Osteoblast (primary cell): ENCODE measurements at regions not wholly inside any gene's neighbourhood (a gene's known extent, or its start where the extent isn't known, plus 50 kb on each side); places are given as distances from the start of the nearest gene placed in this dataset.

Experiments
- DNase-seq: peaks from one replicate; pipeline ENCODE4 v3.0.0; 2011; ENCODE audit warnings: low spot score, mixed read lengths; ENCODE audit not compliant: insufficient read length; ENCODE audit errors: missing footprints
- H2AFZ ChIP-seq: 2 replicates; pipeline ENCODE4 v1.6.0; 2011; ENCODE audit warnings: mild to moderate bottlenecking, low read length
- H3K27ac ChIP-seq: 2 replicates; pipeline ENCODE4 v1.5.1; 2011; ENCODE audit warnings: mild to moderate bottlenecking, low read depth, low read length, moderate library complexity
- H3K27me3 ChIP-seq: 2 replicates; pipeline ENCODE4 v1.6.0; 2012; ENCODE audit warnings: mild to moderate bottlenecking, control low read depth, inconsistent platforms, low read length, moderate library complexity; ENCODE audit not compliant: insufficient read depth
- H3K36me3 ChIP-seq: 2 replicates; pipeline ENCODE4 v1.5.1; 2011; ENCODE audit warnings: mild to moderate bottlenecking, low read length, control low read depth, moderate library complexity; ENCODE audit not compliant: insufficient read depth
- H3K4me1 ChIP-seq: 2 replicates; pipeline ENCODE4 v1.5.1; 2011; ENCODE audit warnings: mild to moderate bottlenecking, low read length, control low read depth, moderate library complexity; ENCODE audit not compliant: insufficient read depth
- H3K4me2 ChIP-seq: 2 replicates; pipeline ENCODE4 v1.6.0; 2011; ENCODE audit warnings: mild to moderate bottlenecking, low read length; ENCODE audit not compliant: insufficient read depth
- H3K4me3 ChIP-seq: fragments of 200-600 bp; sonication (generic); 3 replicates; pipeline ENCODE4 v1.5.1; 2012; ENCODE audit warnings: mild to moderate bottlenecking, low read length, inconsistent platforms; ENCODE audit not compliant: insufficient read depth
- H3K79me2 ChIP-seq: 2 replicates; pipeline ENCODE4 v1.6.0; 2012; ENCODE audit warnings: mild to moderate bottlenecking, low read length, control low read depth, inconsistent platforms; ENCODE audit not compliant: insufficient read depth
- H3K9me3 ChIP-seq: 2 replicates; pipeline ENCODE4 v1.5.1; 2011; ENCODE audit warnings: low read depth, low read length, control low read depth
- H4K20me1 ChIP-seq: 2 replicates; pipeline ENCODE4 v1.6.0; 2012; ENCODE audit warnings: mild to moderate bottlenecking, low read length, control low read depth; ENCODE audit not compliant: insufficient read depth
- CTCF ChIP-seq: IDR thresholded peaks from 2 replicates; pipeline ENCODE4 v1.5.1; 2011; ENCODE audit warnings: mild to moderate bottlenecking, low read depth, low read length, moderate library complexity; ENCODE audit errors: extremely low read depth

- H3K4me2 ChIP-seq = no peak overlapping the region
- no peaks in the 10 kb centered on the region for H3K9me3 ChIP-seq
- no peak overlapping the region for H3K4me3 ChIP-seq
- no peaks in the 10 kb centered on the region for H3K79me2 ChIP-seq
- no peak for TF ChIP-seq CTCF
- no peaks in the 10 kb centered on the region for H3K27me3 ChIP-seq
- no peak for DNase-seq
- H4K20me1 ChIP-seq = no peaks in the 10 kb centered on the region
- no peak overlapping the region for H2AFZ ChIP-seq
- H3K4me1 ChIP-seq = peaks cover 6% of the 10 kb centered on the region
- H3K27ac ChIP-seq = no peak overlapping the region
- H3K36me3 ChIP-seq = no peaks in the 10 kb centered on the region
Measured at GRCh38 chr4:4687935-4688727, 146.3 kb upstream of the STX18 start.

GRCh38 chr4:4687100-4687499 lies 145.3 kb upstream of the STX18 start:
- no peak overlapping the region for H3K4me2 ChIP-seq
- no peaks in the 10 kb centered on the region for H4K20me1 ChIP-seq
- TF ChIP-seq CTCF = no peak
- no peaks in the 10 kb centered on the region for H3K9me3 ChIP-seq
- H3K27ac ChIP-seq = no peak overlapping the region
- H3K79me2 ChIP-seq = no peaks in the 10 kb centered on the region
- H3K27me3 ChIP-seq = no peaks in the 10 kb centered on the region
- H2AFZ ChIP-seq = no peak overlapping the region
- no peak overlapping the region for H3K4me3 ChIP-seq
- DNase-seq = no peak
- H3K36me3 ChIP-seq = no peaks in the 10 kb centered on the region
- H3K4me1 ChIP-seq = peaks cover 6% of the 10 kb centered on the region

GRCh38 chr4:4685810-4686795 lies 144.3 kb upstream of the STX18 start:
- no peaks in the 10 kb centered on the region for H3K79me2 ChIP-seq
- H2AFZ ChIP-seq = no peak overlapping the region
- H4K20me1 ChIP-seq = no peaks in the 10 kb centered on the region
- H3K27ac ChIP-seq = no peak overlapping the region
- peak overlapping the region; percentile 32 for H3K4me2 ChIP-seq
- no peaks in the 10 kb centered on the region for H3K9me3 ChIP-seq
- peaks cover 6% of the 10 kb centered on the region for H3K4me1 ChIP-seq
- H3K4me3 ChIP-seq = peak overlapping the region; percentile 28
- no peak for TF ChIP-seq CTCF
- H3K36me3 ChIP-seq = no peaks in the 10 kb centered on the region
- H3K27me3 ChIP-seq = no peaks in the 10 kb centered on the region
- DNase-seq = no peak

GRCh38 chr4:4681653-4682052 lies 139.8 kb upstream of the STX18 start:
- Histone ChIP-seq H3K4me3 (no peak overlapping the region), H3K9me3 (no peaks in the 10 kb centered on the region), H3K27me3 (peaks cover 12% of the 10 kb centered on the region), H4K20me1 (no peaks in the 10 kb centered on the region), H2AFZ (no peak overlapping the region), H3K79me2 (no peaks in the 10 kb centered on the region), H3K4me1 (peaks cover 12% of the 10 kb centered on the region), H3K27ac (no peak overlapping the region), H3K4me2 (no peak overlapping the region), H3K36me3 (no peaks in the 10 kb centered on the region)
- DNase-seq = no peak
- no peak for TF ChIP-seq CTCF
